IMR-90 (cell line): ENCODE measurements at regions not wholly inside any gene's neighbourhood (a gene's known extent, or its start where the extent isn't known, plus 50 kb on each side); places are given as distances from the start of the nearest gene placed in this dataset.
"Not testable (repeated sequence)": the region's sequence is repeated elsewhere in the genome, so short reads cannot be mapped to it uniquely, and the experiment has no call there.

Experiments used
- ATAC-seq: fragments of 200-7000 bp; cut with Tn5 transposase; 2 replicates; pipeline ENCODE4 v1.9.1; 2020; ENCODE audit warnings: low read depth, mild to moderate bottlenecking, moderate library complexity
- BruUV-seq: library from RNA; stranded (reverse); fragments of 400-500 nt; replicated peaks from 2 replicates; lab custom pipeline; 2021; lab: Mats Ljungman, UMichigan
- CTCF ChIA-PET: fragments of 300-600 bp; formaldehyde crosslinking; extraction: SDS; loops from one replicate; lab custom pipeline; 2021; ENCODE audit warnings: antibody characterized with exemption; lab: Yijun Ruan, JAX
- POLR2A ChIA-PET: fragments of 300-600 bp; sonication (Branson Sonifier 250); formaldehyde crosslinking; loops from one replicate; lab custom pipeline; 2022; ENCODE audit warnings: antibody characterized with exemption; ENCODE audit not compliant: unreplicated experiment; lab: Charles Lee
- DNase-seq: peaks from one replicate; pipeline ENCODE4 v3.0.0; 2013
- H2AFZ ChIP-seq: replicated peaks from 2 replicates; pipeline ENCODE3; 2013; ENCODE audit warnings: low read length, mild to moderate bottlenecking; ENCODE audit not compliant: poor library complexity
- H2AK5ac ChIP-seq: 2 replicates; pipeline ENCODE4 v1.6.1; 2013; ENCODE audit warnings: low read depth, low read length, inconsistent platforms
- H2AK9ac ChIP-seq: replicated peaks from 2 replicates; pipeline ENCODE3; 2013; ENCODE audit warnings: mild to moderate bottlenecking, low read depth, low read length, moderate library complexity; ENCODE audit not compliant: poor library complexity
- H2BK120ac ChIP-seq: 2 replicates; pipeline ENCODE4 v1.6.1; 2013; ENCODE audit warnings: low read depth, low read length, inconsistent platforms
- H2BK15ac ChIP-seq: 3 replicates; pipeline ENCODE4 v1.6.1; 2013; ENCODE audit warnings: low read depth, low read length, inconsistent platforms
- H2BK20ac ChIP-seq: 2 replicates; pipeline ENCODE4 v1.6.1; 2013; ENCODE audit warnings: low read depth, mild to moderate bottlenecking, inconsistent platforms, low read length, moderate library complexity
- H2BK5ac ChIP-seq: 2 replicates; pipeline ENCODE4 v1.6.1; 2013; ENCODE audit warnings: mild to moderate bottlenecking, low read depth, low read length, inconsistent platforms; ENCODE audit not compliant: poor library complexity, severe bottlenecking
- H3K14ac ChIP-seq: replicated peaks from 2 replicates; pipeline ENCODE4 v1.6.1; 2013; ENCODE audit warnings: low read depth, low read length, inconsistent platforms
- H3K18ac ChIP-seq: 2 replicates; pipeline ENCODE4 v1.6.1; 2013; ENCODE audit warnings: low read depth, low read length, control low read depth
- H3K23ac ChIP-seq: 2 replicates; pipeline ENCODE4 v1.6.1; 2013; ENCODE audit warnings: low read depth, low read length, inconsistent platforms
- H3K27ac ChIP-seq: 2 replicates; pipeline ENCODE4 v1.5.1; 2013; ENCODE audit warnings: mild to moderate bottlenecking, control low read depth, low read length; ENCODE audit not compliant: insufficient read depth
- H3K27me3 ChIP-seq: 2 replicates; pipeline ENCODE4 v1.6.1; 2013; ENCODE audit warnings: low read length; ENCODE audit not compliant: control insufficient read depth, insufficient read depth
- H3K36me3 ChIP-seq: 2 replicates; pipeline ENCODE4 v1.6.1; 2013; ENCODE audit warnings: low read length, mixed read lengths; ENCODE audit not compliant: control insufficient read depth, insufficient read depth
- H3K4ac ChIP-seq: 2 replicates; pipeline ENCODE4 v1.6.1; 2013; ENCODE audit warnings: low read depth, low read length, inconsistent platforms
- H3K4me1 ChIP-seq: 2 replicates; pipeline ENCODE4 v1.6.1; 2013; ENCODE audit warnings: low read length, mixed read lengths; ENCODE audit not compliant: control insufficient read depth, insufficient read depth
- H3K4me2 ChIP-seq: 2 replicates; pipeline ENCODE4 v1.6.1; 2013; ENCODE audit warnings: low read depth, mild to moderate bottlenecking, control low read depth, low read length, moderate library complexity
- H3K4me3 ChIP-seq: 2 replicates; pipeline ENCODE4 v1.5.1; 2013; ENCODE audit warnings: low read depth, mild to moderate bottlenecking, control low read depth, low read length, moderate library complexity; ENCODE audit not compliant: insufficient read depth
- H3K56ac ChIP-seq: 2 replicates; pipeline ENCODE4 v1.6.1; 2013; ENCODE audit warnings: low read length, inconsistent platforms; ENCODE audit not compliant: insufficient read depth; ENCODE audit errors: extremely low read depth
- H3K79me1 ChIP-seq, 2 experiments: 2 replicates each; pipeline ENCODE4 v1.6.1; 2013; ENCODE audit warnings: low read length in 2 of 2, inconsistent platforms in 1 of 2, low read depth in 1 of 2
- H3K9ac ChIP-seq: 2 replicates; pipeline ENCODE4 v1.6.1; 2013; ENCODE audit warnings: low read depth, low read length, control low read depth
- H3K9me1 ChIP-seq: 2 replicates; pipeline ENCODE4 v1.6.1; 2013; ENCODE audit warnings: low read length, inconsistent platforms; ENCODE audit not compliant: insufficient read depth
- H3K9me3 ChIP-seq: 2 replicates; pipeline ENCODE4 v1.6.1; 2013; ENCODE audit warnings: low read length; ENCODE audit not compliant: control insufficient read depth, insufficient read depth
- H4K20me1 ChIP-seq: 2 replicates; pipeline ENCODE4 v1.6.1; 2013; ENCODE audit warnings: low read length, inconsistent platforms; ENCODE audit not compliant: insufficient read depth
- H4K5ac ChIP-seq: 2 replicates; pipeline ENCODE4 v1.6.1; 2013; ENCODE audit warnings: mild to moderate bottlenecking, low read depth, low read length, control low read depth
- H4K8ac ChIP-seq, 2 experiments: 2 replicates each; pipeline ENCODE4 v1.6.1; 2013; ENCODE audit warnings: low read depth in 2 of 2, low read length in 2 of 2, control low read depth in 1 of 2, inconsistent platforms in 1 of 2
- H4K91ac ChIP-seq: 2 replicates; pipeline ENCODE4 v1.6.1; 2013; ENCODE audit warnings: low read depth, low read length, inconsistent platforms; ENCODE audit not compliant: insufficient read depth
- WGBS, 2 experiments: methylation state at CpG; one replicate each; pipeline versions ENCODE4 v1.1.5 to v1.1.7; 2013; ENCODE audit warnings: missing lambda C conversion rate in 2 of 2; ENCODE audit not compliant: insufficient read length in 1 of 2; ENCODE audit errors: extremely low coverage in 2 of 2; 5-methylcytosine and 5-hydroxymethylcytosine counted together
- dilution Hi-C: fragments of 300-500 bp; cut with HindIII; formaldehyde crosslinking; loops from one replicate; pipeline ENCODE4 v1.14.3; 2018; ENCODE audit warnings: low sequenced_read_pairs; ENCODE audit not compliant: unreplicated experiment
- in situ Hi-C: fragments of 300-500 bp; cut with MboI; formaldehyde crosslinking; loops from 3 replicates; pipeline ENCODE4 v1.14.3; 2019; ENCODE audit warnings: low sequenced_read_pairs, inconsistent platforms, mixed read lengths
- intact Hi-C: fragments of 100-400 bp; cut with micrococcal nuclease; formaldehyde crosslinking; loops from 2 replicates; pipeline ENCODE4 v1.10.0; 2022

DNA sequence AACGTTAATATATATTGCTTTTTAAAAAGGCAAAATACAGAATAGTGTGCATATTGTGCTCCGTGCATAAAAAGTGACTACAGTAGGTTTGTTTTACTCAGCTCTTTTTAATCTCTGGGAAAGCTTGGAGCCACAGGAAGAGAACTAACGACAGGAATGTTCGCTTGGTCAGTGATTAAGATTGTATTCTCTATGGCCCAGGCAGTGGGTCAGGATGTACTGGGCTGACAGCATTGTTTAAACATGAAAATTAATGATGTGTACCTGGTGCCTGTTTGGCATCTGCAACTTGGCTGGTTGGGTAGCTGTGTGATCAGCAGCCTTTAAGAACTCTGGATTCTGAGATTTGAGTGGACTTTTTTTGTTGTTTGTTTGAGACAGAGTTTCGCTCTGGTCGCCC, 85.3 kb downstream of the SPATA31A6 start:
- 29% methylated on average over 2 of the region's 6 CpGs; no CpG with 5 or more reads in 1 of the 2 experiments for WGBS, 2 experiments
- H2AK9ac ChIP-seq, H2BK120ac ChIP-seq, H4K5ac ChIP-seq, H3K9ac ChIP-seq, H2AFZ ChIP-seq, H3K4ac ChIP-seq, H3K18ac ChIP-seq, ATAC-seq, H3K23ac ChIP-seq, dilution Hi-C loops, H3K4me1 ChIP-seq, H3K9me3 ChIP-seq, H2BK15ac ChIP-seq, H3K4me3 ChIP-seq, POLR2A ChIA-PET, in situ Hi-C loops, BruUV-seq, H2BK20ac ChIP-seq, H2BK5ac ChIP-seq, intact Hi-C loops, H3K79me1 ChIP-seq, H3K27me3 ChIP-seq, CTCF ChIA-PET, H3K36me3 ChIP-seq, H4K91ac ChIP-seq, DNase-seq, H2AK5ac ChIP-seq, H4K20me1 ChIP-seq, H3K27ac ChIP-seq, H3K4me2 ChIP-seq, H3K9me1 ChIP-seq, H3K14ac ChIP-seq, H4K8ac ChIP-seq, H3K56ac ChIP-seq: not testable (repeated sequence)

DNA sequence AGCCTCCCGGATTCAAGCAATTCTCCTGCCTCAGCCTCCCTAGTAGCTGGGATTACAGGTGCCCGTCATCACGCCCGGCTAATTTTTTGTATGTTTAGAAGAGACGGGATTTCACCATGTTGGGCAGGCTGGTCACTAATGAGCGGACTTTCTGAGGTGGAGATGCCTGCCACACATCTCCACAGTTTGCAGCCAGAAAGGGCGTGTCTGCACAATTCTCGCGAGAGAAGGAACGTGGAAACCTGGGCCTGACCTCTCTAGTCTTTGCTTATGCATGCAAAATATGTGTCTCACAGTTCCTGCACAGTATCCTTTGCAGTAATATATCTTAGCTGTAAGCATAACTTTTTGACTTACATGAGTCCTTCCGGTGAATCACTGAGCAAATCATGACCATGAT, 85.7 kb downstream of the SPATA31A6 start:
- H3K4me1 ChIP-seq, intact Hi-C loops: not testable (repeated sequence)
- 78% methylated on average over 6 of the region's 11 CpGs; no CpG with 5 or more reads in 1 of the 2 experiments for WGBS, 2 experiments

More for the DNA sequence above, 85.7 kb downstream of the SPATA31A6 start:
- H3K23ac ChIP-seq, H3K36me3 ChIP-seq, H2AK5ac ChIP-seq, H3K56ac ChIP-seq, H3K9me3 ChIP-seq, H2AFZ ChIP-seq, DNase-seq, CTCF ChIA-PET, H2AK9ac ChIP-seq, H3K4me2 ChIP-seq, H4K91ac ChIP-seq, BruUV-seq, H3K4ac ChIP-seq, dilution Hi-C loops, POLR2A ChIA-PET, H2BK20ac ChIP-seq, H3K27ac ChIP-seq, H2BK5ac ChIP-seq, H3K27me3 ChIP-seq, H3K4me3 ChIP-seq, in situ Hi-C loops, H4K20me1 ChIP-seq, ATAC-seq, H4K8ac ChIP-seq, H3K9ac ChIP-seq, H3K14ac ChIP-seq, H2BK120ac ChIP-seq, H2BK15ac ChIP-seq, H3K18ac ChIP-seq, H4K5ac ChIP-seq, H3K79me1 ChIP-seq, H3K9me1 ChIP-seq: not testable (repeated sequence)
